ENCODE measurements at regions not wholly inside any gene's neighbourhood (a gene's known extent, or its start where the extent isn't known, plus 50 kb on each side); places are given as distances from the start of the nearest gene placed in this dataset.

- TF ChIP-seq CTCF (conservative IDR thresholded peaks at IDR 0.05), result no peak
- TF ChIP-seq ZFX (IDR thresholded peaks at IDR 0.05), result no peak
Measured at GRCh38 chr6:113289166-113289565, 568.0 kb upstream of the MARCKS start.

All from C4-2B (cell line).